ENCODE measurements at regions not wholly inside any gene's neighbourhood (a gene's known extent, or its start where the extent isn't known, plus 50 kb on each side); places are given as distances from the start of the nearest gene placed in this dataset.

GRCh38 chr17:68733241-68734176 is 132.3 kb upstream of the FAM20A start:
- H3K4me3 ChIP-seq (ENCODE audit: control insufficient read depth, low read depth, low read length): no peak overlapping the region
- DNase-seq (ENCODE audit: low read depth): no peak
- TF ChIP-seq, protein P1, sequence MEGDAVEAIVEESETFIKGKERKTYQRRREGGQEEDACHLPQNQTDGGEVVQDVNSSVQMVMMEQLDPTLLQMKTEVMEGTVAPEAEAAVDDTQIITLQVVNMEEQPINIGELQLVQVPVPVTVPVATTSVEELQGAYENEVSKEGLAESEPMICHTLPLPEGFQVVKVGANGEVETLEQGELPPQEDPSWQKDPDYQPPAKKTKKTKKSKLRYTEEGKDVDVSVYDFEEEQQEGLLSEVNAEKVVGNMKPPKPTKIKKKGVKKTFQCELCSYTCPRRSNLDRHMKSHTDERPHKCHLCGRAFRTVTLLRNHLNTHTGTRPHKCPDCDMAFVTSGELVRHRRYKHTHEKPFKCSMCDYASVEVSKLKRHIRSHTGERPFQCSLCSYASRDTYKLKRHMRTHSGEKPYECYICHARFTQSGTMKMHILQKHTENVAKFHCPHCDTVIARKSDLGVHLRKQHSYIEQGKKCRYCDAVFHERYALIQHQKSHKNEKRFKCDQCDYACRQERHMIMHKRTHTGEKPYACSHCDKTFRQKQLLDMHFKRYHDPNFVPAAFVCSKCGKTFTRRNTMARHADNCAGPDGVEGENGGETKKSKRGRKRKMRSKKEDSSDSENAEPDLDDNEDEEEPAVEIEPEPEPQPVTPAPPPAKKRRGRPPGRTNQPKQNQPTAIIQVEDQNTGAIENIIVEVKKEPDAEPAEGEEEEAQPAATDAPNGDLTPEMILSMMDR (IDR thresholded peaks at IDR 0.05; ENCODE audit: control insufficient read depth, insufficient read depth, low read depth, low read length, missing control alignments): no peak

DNA sequence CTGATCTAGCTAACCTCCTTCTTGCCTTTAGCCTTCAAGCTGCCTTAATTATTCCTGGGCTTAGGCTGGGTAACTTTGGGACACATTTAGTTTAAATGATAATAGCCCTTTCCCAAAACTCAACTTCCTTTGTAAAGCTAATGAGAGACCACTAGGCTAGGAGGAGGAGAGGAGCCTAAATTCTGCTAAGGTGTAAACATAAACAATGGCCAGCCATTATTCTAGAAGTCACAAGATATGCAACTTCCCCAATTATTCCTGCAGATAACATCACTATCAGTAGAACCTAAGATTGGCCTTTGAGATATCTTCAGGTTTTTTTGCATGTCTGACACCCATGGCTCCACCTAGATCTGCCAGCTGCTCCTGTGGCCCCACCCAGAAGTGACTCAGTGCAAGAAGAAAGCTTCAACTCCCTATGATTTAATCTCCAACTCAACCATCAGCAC is 131.2 kb upstream of the FAM20A start:
- TF ChIP-seq, protein P1 (IDR thresholded peaks at IDR 0.05; ENCODE audit: control insufficient read depth, insufficient read depth, low read depth, low read length, missing control alignments): no peak
- no peak for DNase-seq (ENCODE audit: low read depth)
- H3K4me3 ChIP-seq (ENCODE audit: control insufficient read depth, low read depth, low read length): no peak overlapping the region

- TF ChIP-seq, protein P1 (IDR thresholded peaks at IDR 0.05; ENCODE audit: control insufficient read depth, insufficient read depth, low read depth, low read length, missing control alignments): no peak
- no peak for DNase-seq (ENCODE audit: low read depth)
- H3K4me3 ChIP-seq (ENCODE audit: control insufficient read depth, low read depth, low read length): no peak overlapping the region
Measured at GRCh38 chr17:68731465-68731864, 130.3 kb upstream of the FAM20A start.

DNA sequence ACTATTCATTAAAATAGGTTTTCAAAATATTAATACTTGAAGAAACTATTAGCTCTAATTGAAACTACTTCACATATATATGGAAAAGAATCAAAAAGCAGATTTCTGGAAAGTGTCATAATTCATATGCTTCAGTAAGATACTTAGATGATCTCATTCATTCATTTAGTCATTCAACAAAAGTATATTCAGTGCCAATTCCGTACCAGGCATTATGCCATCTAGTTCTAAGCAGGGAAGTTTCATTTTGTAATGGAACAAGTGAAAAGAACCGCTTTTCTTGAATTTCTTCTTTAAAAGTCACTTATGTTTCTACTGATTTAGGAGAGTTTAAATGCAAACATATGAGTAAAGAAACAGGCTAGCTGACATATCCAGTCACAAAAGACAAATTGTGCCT is 118.3 kb upstream of the FAM20A start:
- DNase-seq (ENCODE audit: low read depth): no peak
- TF ChIP-seq, protein P1 (IDR thresholded peaks at IDR 0.05; ENCODE audit: control insufficient read depth, insufficient read depth, low read depth, low read length, missing control alignments): no peak
- no peak overlapping the region for H3K4me3 ChIP-seq (ENCODE audit: control insufficient read depth, low read depth, low read length)

DNA sequence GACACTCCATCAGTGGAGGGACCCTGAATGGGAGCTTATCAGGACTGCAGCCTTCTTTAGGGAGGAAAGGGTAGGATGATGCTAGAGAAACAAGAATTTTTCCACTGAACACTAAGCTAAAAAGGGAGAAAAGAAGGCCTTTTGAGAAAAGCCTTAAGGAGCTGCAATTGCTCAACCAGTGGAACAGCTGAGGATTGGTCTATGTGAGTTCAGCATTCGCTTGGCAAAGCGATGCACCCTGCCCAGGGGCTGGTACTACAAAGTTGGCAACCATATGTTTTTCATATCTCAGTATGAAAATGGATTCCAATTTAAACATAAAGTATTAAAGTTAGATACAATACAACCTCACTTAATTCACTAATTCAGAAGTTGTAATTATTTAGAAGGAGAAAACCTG is 117.8 kb upstream of the FAM20A start:
- H3K4me3 ChIP-seq (ENCODE audit: control insufficient read depth, low read depth, low read length): no peak overlapping the region
- no peak for DNase-seq (ENCODE audit: low read depth)
- TF ChIP-seq, protein P1 (IDR thresholded peaks at IDR 0.05; ENCODE audit: control insufficient read depth, insufficient read depth, low read depth, low read length, missing control alignments): no peak

GRCh38 chr17:68718465-68718864 is 117.3 kb upstream of the FAM20A start:
- DNase-seq (ENCODE audit: low read depth): no peak
- TF ChIP-seq, protein P1 (IDR thresholded peaks at IDR 0.05; ENCODE audit: control insufficient read depth, insufficient read depth, low read depth, low read length, missing control alignments): no peak
- H3K4me3 ChIP-seq (ENCODE audit: control insufficient read depth, low read depth, low read length): no peak overlapping the region
